ENCODE measurements at regions not wholly inside any gene's neighbourhood (a gene's known extent, or its start where the extent isn't known, plus 50 kb on each side); places are given as distances from the start of the nearest gene placed in this dataset.
"Not testable (repeated sequence)": the region's sequence is repeated elsewhere in the genome, so short reads cannot be mapped to it uniquely, and the experiment has no call there.

DNA sequence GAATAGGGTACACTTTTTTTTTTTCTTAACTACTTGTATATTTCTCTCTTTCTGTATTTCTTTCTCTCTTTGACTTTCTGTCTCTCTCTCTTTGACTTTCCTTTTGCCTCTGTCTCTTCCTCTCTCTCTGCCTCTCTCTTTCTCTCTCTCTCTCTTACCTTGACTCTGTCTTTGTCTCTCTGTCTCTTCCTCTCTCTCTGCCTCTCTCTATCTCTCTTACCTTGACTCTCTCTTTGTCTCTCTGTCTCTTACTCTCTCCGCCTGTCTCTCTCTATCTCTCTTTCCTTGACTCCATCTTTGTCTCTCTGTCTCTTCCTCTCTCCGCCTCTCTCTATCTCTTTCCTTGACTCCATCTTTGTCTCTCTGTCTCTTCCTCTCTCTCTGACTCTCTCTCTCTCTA is 62.4 kb upstream of the PRMT8 start:
- no peak overlapping the region for H3K27ac ChIP-seq (ENCODE audit: low read length)
- peaks cover 0 to 20% (median 2%) of the 10 kb centered on the region in 3 donors for H3K9me3 Mint-ChIP-seq
- H3K36me3 Mint-ChIP-seq: peaks cover 15% of the 10 kb centered on the region
- peaks cover 0 to 2% of the 10 kb centered on the region in 2 experiments for H3K27me3 ChIP-seq (replicated peaks in 1 of 2; ENCODE audit: control insufficient read depth in 2 of 2, extremely low read depth in 1 of 2, insufficient read depth in 2 of 2, low read length in 1 of 2)
- H3K9me3 ChIP-seq: no peaks in the 10 kb centered on the region
- peaks cover 7 to 11% of the 10 kb centered on the region in 2 donors for H3K27me3 Mint-ChIP-seq
- no peaks in the 10 kb centered on the region for H3K36me3 ChIP-seq (ENCODE audit: control insufficient read depth in 2 of 2, extremely low read depth in 1 of 2, insufficient read depth in 1 of 2, low read length in 1 of 2)
- POLR2A ChIA-PET: no interaction called here
- peaks cover 12 to 22% (median 17%) of the 10 kb centered on the region in 3 donors for H3K4me1 Mint-ChIP-seq
- peaks cover 0 to 9% of the 10 kb centered on the region in 2 experiments for H3K4me1 ChIP-seq (ENCODE audit: control insufficient read depth in 1 of 2, extremely low read depth in 1 of 2, insufficient read depth in 2 of 2, low read length in 2 of 2)
- no peak for ATAC-seq (replicated peaks in 1 of 4)
- DNase-seq: no peak
- WGBS (ENCODE audit: insufficient coverage): 90% methylated on average over 2 of the region's 2 CpGs
- CTCF ChIA-PET: no interaction called here
- H3K4me3 Mint-ChIP-seq: no peak overlapping the region
- no peak overlapping the region for H3K27ac Mint-ChIP-seq
- H3K4me3 ChIP-seq (ENCODE audit: control insufficient read depth in 1 of 2, extremely low read depth in 1 of 2, low read length in 1 of 2): no peak overlapping the region

DNA sequence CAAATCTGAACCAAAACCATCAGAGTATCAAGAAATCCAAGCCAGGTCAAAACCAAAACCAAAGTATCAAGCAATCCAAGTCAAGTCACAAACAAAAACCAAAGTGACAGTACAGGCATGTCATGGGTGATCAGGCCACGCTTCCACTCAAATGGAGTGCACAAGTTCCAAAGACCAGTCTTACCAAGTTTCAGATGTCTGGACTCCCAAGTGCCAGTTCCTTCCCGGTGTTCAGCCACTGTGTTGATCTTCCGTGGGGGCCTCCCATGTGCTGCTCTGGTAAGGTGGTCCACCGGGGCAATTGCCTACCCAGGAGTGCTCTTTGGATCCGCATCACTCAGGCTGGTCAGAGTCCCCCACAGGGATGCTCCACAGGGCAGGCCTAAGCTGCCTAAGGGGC is 61.5 kb upstream of the PRMT8 start:
- H3K36me3 ChIP-seq (ENCODE audit: control insufficient read depth in 2 of 2, extremely low read depth in 1 of 2, insufficient read depth in 1 of 2, low read length in 1 of 2); H3K9me3 ChIP-seq; H3K4me1 ChIP-seq (ENCODE audit: control insufficient read depth in 1 of 2, extremely low read depth in 1 of 2, insufficient read depth in 2 of 2, low read length in 2 of 2); H3K27ac Mint-ChIP-seq; DNase-seq; H3K27ac ChIP-seq (ENCODE audit: low read length); ATAC-seq (replicated peaks in 1 of 4); H3K27me3 ChIP-seq (replicated peaks in 1 of 2; ENCODE audit: control insufficient read depth in 2 of 2, extremely low read depth in 1 of 2, insufficient read depth in 2 of 2, low read length in 1 of 2); H3K4me3 ChIP-seq (ENCODE audit: control insufficient read depth in 1 of 2, extremely low read depth in 1 of 2, low read length in 1 of 2); H3K4me3 Mint-ChIP-seq; CTCF ChIA-PET; POLR2A ChIA-PET: not testable (repeated sequence)
- H3K4me1 Mint-ChIP-seq: peaks cover 12 to 22% (median 17%) of the 10 kb centered on the region in 3 donors
- H3K9me3 Mint-ChIP-seq: peaks cover 0 to 20% (median 2%) of the 10 kb centered on the region in 3 donors
- H3K36me3 Mint-ChIP-seq: peaks cover 15% of the 10 kb centered on the region
- peaks cover 7 to 11% of the 10 kb centered on the region in 2 donors for H3K27me3 Mint-ChIP-seq
- WGBS (ENCODE audit: insufficient coverage): 85% methylated on average over 4 of the region's 5 CpGs

DNA sequence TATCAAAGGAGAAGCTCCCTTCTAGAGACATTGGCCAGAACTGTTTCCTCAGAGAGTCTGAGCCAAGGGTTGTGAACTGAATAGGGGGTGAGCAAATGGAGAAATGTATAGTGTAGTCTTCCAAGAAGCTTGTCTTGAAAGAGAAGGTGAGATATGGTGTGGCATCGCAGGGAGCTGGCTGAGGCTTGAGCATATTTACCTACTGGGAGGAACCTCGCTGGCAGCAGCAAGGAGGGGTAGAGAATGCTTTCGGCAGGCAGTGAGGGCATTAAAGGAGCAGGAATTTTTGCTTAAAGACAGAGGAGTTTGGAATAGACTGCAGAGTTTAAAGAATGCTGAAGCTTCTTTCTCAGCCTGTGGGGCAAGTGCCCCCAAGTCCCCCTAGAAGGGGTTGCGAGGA is 59.3 kb upstream of the PRMT8 start:
- ATAC-seq (replicated peaks in 1 of 4) (no peak), DNase-seq (no peak)
- ChIA-PET CTCF (no interaction called here), POLR2A (no interaction called here)
- H3K27ac ChIP-seq (ENCODE audit: low read length): no peak overlapping the region
- Mint-ChIP-seq H3K9me3 (peaks cover 0 to 20% (median 2%) of the 10 kb centered on the region in 3 donors), H3K27ac (no peak overlapping the region), H3K4me3 (peak overlapping the region in 2 of 3 donors; percentile 24 to 55), H3K36me3 (peaks cover 15% of the 10 kb centered on the region), H3K27me3 (peaks cover 4 to 12% of the 10 kb centered on the region in 2 donors), H3K4me1 (peaks cover 12 to 22% (median 17%) of the 10 kb centered on the region in 3 donors)
- peaks cover 0 to 2% of the 10 kb centered on the region in 2 experiments for H3K27me3 ChIP-seq (replicated peaks in 1 of 2; ENCODE audit: control insufficient read depth in 2 of 2, extremely low read depth in 1 of 2, insufficient read depth in 2 of 2, low read length in 1 of 2)
- H3K9me3 ChIP-seq: no peaks in the 10 kb centered on the region
- H3K36me3 ChIP-seq (ENCODE audit: control insufficient read depth in 2 of 2, extremely low read depth in 1 of 2, insufficient read depth in 1 of 2, low read length in 1 of 2): no peaks in the 10 kb centered on the region
- 94% methylated on average over 3 of the region's 4 CpGs for WGBS (ENCODE audit: insufficient coverage)
- H3K4me1 ChIP-seq (ENCODE audit: control insufficient read depth in 1 of 2, extremely low read depth in 1 of 2, insufficient read depth in 2 of 2, low read length in 2 of 2): peaks cover 0 to 9% of the 10 kb centered on the region in 2 experiments
- no peak overlapping the region for H3K4me3 ChIP-seq (ENCODE audit: control insufficient read depth in 1 of 2, extremely low read depth in 1 of 2, low read length in 1 of 2)

DNA sequence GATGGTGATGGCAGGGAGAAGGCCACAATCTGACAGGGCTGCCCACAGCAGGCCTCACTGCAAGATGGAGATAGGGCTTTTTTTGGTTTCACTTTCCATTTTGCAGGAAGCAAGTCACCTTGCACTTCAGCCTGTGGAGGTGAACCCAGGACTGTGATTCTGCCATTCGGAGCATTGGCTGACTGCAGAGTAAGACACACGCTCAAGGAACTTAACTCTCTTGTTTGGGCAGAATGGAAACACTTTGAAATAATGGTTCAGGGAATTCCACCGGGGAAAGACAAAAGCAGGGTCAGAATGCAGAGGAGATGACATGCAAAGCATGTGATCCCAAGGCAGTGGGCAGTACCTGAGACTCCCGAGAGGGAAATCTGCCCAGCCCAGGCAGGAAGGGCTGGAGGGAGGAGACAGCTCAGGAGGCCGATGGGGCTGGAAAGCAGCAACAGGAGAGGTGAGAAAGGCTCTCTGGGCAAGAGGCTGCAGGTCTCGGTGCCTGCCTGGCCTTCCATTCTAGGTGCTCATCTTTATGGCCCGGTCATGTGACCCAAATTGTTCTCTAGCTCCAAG is 58.7 kb upstream of the PRMT8 start:
- H3K4me1 ChIP-seq (ENCODE audit: control insufficient read depth in 1 of 2, extremely low read depth in 1 of 2, insufficient read depth in 2 of 2, low read length in 2 of 2): peaks cover 0 to 9% of the 10 kb centered on the region in 2 experiments
- no peak overlapping the region for H3K27ac ChIP-seq (ENCODE audit: low read length)
- peaks cover 0 to 2% of the 10 kb centered on the region in 2 experiments for H3K27me3 ChIP-seq (replicated peaks in 1 of 2; ENCODE audit: control insufficient read depth in 2 of 2, extremely low read depth in 1 of 2, insufficient read depth in 2 of 2, low read length in 1 of 2)
- Mint-ChIP-seq H3K36me3 (peaks cover 15% of the 10 kb centered on the region), H3K27me3 (peaks cover 4 to 12% of the 10 kb centered on the region in 2 donors), H3K9me3 (peaks cover 0 to 20% (median 2%) of the 10 kb centered on the region in 3 donors), H3K27ac (peak overlapping the region in 1 of 2 donors; percentile 53), H3K4me3 (peak overlapping the region in 2 of 3 donors; percentile 42 to 55), H3K4me1 (peaks cover 12 to 22% (median 17%) of the 10 kb centered on the region in 3 donors)
- POLR2A ChIA-PET: no interaction called here
- H3K4me3 ChIP-seq (ENCODE audit: control insufficient read depth in 1 of 2, extremely low read depth in 1 of 2, low read length in 1 of 2): no peak overlapping the region
- no peaks in the 10 kb centered on the region for H3K9me3 ChIP-seq
- DNase-seq (no peak), ATAC-seq (replicated peaks in 1 of 4) (peak in 1 of 4 experiments; percentile 27)
- CTCF ChIA-PET: no interaction called here
- 78% methylated on average over 5 of the region's 7 CpGs for WGBS (ENCODE audit: insufficient coverage)
- H3K36me3 ChIP-seq (ENCODE audit: control insufficient read depth in 2 of 2, extremely low read depth in 1 of 2, insufficient read depth in 1 of 2, low read length in 1 of 2): no peaks in the 10 kb centered on the region

DNA sequence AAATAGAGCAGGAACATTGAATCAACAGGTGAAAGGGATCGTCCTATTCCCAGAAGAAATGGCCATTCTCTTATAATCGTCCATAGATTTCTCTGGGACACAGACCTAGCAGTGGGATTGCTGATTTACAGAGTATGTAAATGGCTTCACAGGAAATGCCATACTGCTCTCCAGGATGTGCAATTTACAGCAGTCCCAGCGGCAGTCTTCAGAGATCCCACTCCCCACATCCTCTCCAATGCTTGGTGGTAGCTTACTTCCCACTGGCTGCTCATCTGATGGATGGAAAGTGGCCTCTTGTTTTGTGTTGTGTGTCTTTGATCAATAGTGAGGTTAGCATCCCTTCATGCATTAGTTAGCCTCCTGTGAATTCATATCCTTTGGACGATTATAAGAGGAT is 58.1 kb upstream of the PRMT8 start:
- H3K36me3 Mint-ChIP-seq: peaks cover 15% of the 10 kb centered on the region
- no peak overlapping the region for H3K27ac ChIP-seq (ENCODE audit: low read length)
- peaks cover 0 to 20% (median 2%) of the 10 kb centered on the region in 3 donors for H3K9me3 Mint-ChIP-seq
- no peak overlapping the region for H3K4me3 ChIP-seq (ENCODE audit: control insufficient read depth in 1 of 2, extremely low read depth in 1 of 2, low read length in 1 of 2)
- H3K4me3 Mint-ChIP-seq: peak overlapping the region in 1 of 3 donors; percentile 55
- POLR2A ChIA-PET: no interaction called here
- peaks cover 4 to 12% of the 10 kb centered on the region in 2 donors for H3K27me3 Mint-ChIP-seq
- H3K4me1 Mint-ChIP-seq: peaks cover 12 to 22% (median 17%) of the 10 kb centered on the region in 3 donors
- peaks cover 0 to 2% of the 10 kb centered on the region in 2 experiments for H3K27me3 ChIP-seq (replicated peaks in 1 of 2; ENCODE audit: control insufficient read depth in 2 of 2, extremely low read depth in 1 of 2, insufficient read depth in 2 of 2, low read length in 1 of 2)
- DNase-seq (no peak), ATAC-seq (replicated peaks in 1 of 4) (no peak)
- no peaks in the 10 kb centered on the region for H3K36me3 ChIP-seq (ENCODE audit: control insufficient read depth in 2 of 2, extremely low read depth in 1 of 2, insufficient read depth in 1 of 2, low read length in 1 of 2)
- H3K9me3 ChIP-seq: no peaks in the 10 kb centered on the region
- whole genome bisulfite sequencing (ENCODE audit: insufficient coverage): no CpG with 5 or more reads among the region's 4 CpGs
- H3K27ac Mint-ChIP-seq: no peak overlapping the region
- CTCF ChIA-PET: no interaction called here
- H3K4me1 ChIP-seq (ENCODE audit: control insufficient read depth in 1 of 2, extremely low read depth in 1 of 2, insufficient read depth in 2 of 2, low read length in 2 of 2): peaks cover 0 to 9% of the 10 kb centered on the region in 2 experiments

DNA sequence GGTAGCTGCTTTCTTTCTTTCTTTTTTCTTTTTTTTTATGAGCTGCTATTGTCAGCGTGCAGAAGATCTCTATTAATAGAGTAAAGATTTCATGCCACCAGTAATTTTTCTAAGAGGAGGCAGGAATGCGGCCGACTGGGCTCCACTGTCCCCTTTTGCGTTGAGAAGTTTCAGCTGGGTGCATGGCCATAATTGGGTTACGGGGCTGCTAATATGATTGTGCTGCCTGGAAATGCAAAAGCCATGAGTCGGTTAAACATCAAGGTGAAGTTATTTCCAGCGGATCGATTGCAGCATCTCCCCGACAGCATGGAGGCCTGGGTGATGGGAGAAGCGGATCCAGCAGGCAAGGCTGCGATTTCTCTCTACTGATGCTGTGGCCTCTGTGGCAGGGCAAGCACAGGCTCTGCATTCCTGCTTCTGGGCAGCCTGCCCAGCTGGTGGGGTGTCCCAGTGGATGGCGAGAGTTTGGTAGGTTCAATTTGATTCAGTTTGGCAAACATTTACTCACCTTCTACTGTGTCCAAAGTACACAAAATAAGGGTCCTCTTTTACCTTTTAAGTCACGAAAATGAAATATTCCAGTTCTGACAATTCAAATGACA is 54.4 kb upstream of the PRMT8 start:
- DNase-seq (no peak), ATAC-seq (replicated peaks in 1 of 4) (no peak)
- peaks cover 0 to 9% of the 10 kb centered on the region in 2 experiments for H3K4me1 ChIP-seq (ENCODE audit: control insufficient read depth in 1 of 2, extremely low read depth in 1 of 2, insufficient read depth in 2 of 2, low read length in 2 of 2)
- H3K4me1 Mint-ChIP-seq: peaks cover 11 to 15% (median 15%) of the 10 kb centered on the region in 3 donors
- H3K27me3 Mint-ChIP-seq: peaks cover 0 to 11% of the 10 kb centered on the region in 2 donors
- peaks cover 0 to 3% of the 10 kb centered on the region in 2 experiments for H3K27me3 ChIP-seq (replicated peaks in 1 of 2; ENCODE audit: control insufficient read depth in 2 of 2, extremely low read depth in 1 of 2, insufficient read depth in 2 of 2, low read length in 1 of 2)
- ChIA-PET CTCF (no interaction called here), POLR2A (no interaction called here)
- no peak overlapping the region for H3K4me3 Mint-ChIP-seq
- no peaks in the 10 kb centered on the region for H3K36me3 ChIP-seq (ENCODE audit: control insufficient read depth in 2 of 2, extremely low read depth in 1 of 2, insufficient read depth in 1 of 2, low read length in 1 of 2)
- H3K9me3 Mint-ChIP-seq: peaks cover 0 to 3% (median 0%) of the 10 kb centered on the region in 3 donors
- H3K36me3 Mint-ChIP-seq: peaks cover 8% of the 10 kb centered on the region
- no peak overlapping the region for H3K27ac Mint-ChIP-seq
- H3K4me3 ChIP-seq (ENCODE audit: control insufficient read depth in 1 of 2, extremely low read depth in 1 of 2, low read length in 1 of 2): no peak overlapping the region
- H3K27ac ChIP-seq (ENCODE audit: low read length): no peak overlapping the region
- 88% methylated on average over 11 of the region's 13 CpGs for WGBS (ENCODE audit: insufficient coverage)
- no peaks in the 10 kb centered on the region for H3K9me3 ChIP-seq

Measured in T-cell (primary cell).